ENCODE measurements at regions not wholly inside any gene's neighbourhood (a gene's known extent, or its start where the extent isn't known, plus 50 kb on each side); places are given as distances from the start of the nearest gene placed in this dataset.

DNA sequence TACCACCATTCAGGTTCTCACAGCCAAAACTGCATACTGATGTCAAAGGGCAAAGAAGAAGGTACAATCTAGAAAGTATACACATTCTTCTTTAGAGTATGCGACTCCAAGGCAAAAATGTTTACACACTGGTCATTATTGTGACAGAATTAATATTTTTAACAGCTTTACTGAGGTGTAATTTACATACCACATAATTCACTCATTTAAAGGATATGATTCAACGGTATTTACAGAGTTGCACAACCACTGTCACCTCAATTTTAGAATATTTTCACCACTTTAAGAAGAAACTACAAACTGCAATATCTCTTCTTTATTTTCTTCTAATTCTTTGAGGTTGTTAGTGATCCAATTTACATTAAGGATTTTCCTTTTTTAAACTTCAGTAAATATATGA, 325.4 kb upstream of the SMIM31 start:
- TF ChIP-seq, protein P1, sequence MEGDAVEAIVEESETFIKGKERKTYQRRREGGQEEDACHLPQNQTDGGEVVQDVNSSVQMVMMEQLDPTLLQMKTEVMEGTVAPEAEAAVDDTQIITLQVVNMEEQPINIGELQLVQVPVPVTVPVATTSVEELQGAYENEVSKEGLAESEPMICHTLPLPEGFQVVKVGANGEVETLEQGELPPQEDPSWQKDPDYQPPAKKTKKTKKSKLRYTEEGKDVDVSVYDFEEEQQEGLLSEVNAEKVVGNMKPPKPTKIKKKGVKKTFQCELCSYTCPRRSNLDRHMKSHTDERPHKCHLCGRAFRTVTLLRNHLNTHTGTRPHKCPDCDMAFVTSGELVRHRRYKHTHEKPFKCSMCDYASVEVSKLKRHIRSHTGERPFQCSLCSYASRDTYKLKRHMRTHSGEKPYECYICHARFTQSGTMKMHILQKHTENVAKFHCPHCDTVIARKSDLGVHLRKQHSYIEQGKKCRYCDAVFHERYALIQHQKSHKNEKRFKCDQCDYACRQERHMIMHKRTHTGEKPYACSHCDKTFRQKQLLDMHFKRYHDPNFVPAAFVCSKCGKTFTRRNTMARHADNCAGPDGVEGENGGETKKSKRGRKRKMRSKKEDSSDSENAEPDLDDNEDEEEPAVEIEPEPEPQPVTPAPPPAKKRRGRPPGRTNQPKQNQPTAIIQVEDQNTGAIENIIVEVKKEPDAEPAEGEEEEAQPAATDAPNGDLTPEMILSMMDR (IDR thresholded peaks at IDR 0.05; ENCODE audit: low read depth, low read length, missing input control): no peak
- no peak for TF ChIP-seq TAF1 (conservative IDR thresholded peaks at IDR 0.05)

Measured in liver (tissue), 3 donors.